ENCODE measurements at regions not wholly inside any gene's neighbourhood (a gene's known extent, or its start where the extent isn't known, plus 50 kb on each side); places are given as distances from the start of the nearest gene placed in this dataset.

DNA sequence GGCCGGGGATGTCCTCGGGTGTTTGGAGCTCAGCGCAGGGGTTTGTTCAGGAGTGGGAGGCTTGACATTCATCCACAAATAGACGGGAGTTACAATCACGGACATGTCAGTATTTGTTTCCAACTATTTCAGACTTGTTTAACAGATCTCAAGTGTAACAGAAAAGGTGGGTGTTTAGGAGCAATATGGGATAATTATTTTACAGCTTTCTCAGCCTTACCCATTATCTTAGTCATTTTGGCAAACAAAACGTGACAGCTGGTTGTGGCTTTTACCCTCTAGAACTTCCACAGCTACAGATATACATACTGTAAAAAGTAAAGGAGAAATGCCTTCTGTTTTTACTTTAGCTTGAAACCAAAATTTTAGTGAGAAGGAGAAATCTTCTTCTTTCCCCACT is 178.7 kb upstream of the TMEM45B start:
- H3K9me3 Mint-ChIP-seq, result no peaks in the 10 kb centered on the region
- no peaks in the 10 kb centered on the region for H3K4me1 Mint-ChIP-seq (ENCODE audit: unreplicated experiment)
- no peak overlapping the region for H3K27ac Mint-ChIP-seq
- H3K27me3 Mint-ChIP-seq, result no peaks in the 10 kb centered on the region
- no peak for DNase-seq (ENCODE audit: extremely low spot score, unreplicated experiment)
- TF ChIP-seq, protein P1, sequence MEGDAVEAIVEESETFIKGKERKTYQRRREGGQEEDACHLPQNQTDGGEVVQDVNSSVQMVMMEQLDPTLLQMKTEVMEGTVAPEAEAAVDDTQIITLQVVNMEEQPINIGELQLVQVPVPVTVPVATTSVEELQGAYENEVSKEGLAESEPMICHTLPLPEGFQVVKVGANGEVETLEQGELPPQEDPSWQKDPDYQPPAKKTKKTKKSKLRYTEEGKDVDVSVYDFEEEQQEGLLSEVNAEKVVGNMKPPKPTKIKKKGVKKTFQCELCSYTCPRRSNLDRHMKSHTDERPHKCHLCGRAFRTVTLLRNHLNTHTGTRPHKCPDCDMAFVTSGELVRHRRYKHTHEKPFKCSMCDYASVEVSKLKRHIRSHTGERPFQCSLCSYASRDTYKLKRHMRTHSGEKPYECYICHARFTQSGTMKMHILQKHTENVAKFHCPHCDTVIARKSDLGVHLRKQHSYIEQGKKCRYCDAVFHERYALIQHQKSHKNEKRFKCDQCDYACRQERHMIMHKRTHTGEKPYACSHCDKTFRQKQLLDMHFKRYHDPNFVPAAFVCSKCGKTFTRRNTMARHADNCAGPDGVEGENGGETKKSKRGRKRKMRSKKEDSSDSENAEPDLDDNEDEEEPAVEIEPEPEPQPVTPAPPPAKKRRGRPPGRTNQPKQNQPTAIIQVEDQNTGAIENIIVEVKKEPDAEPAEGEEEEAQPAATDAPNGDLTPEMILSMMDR (conservative IDR thresholded peaks at IDR 0.05), result no peak
- no peaks in the 10 kb centered on the region for H3K36me3 Mint-ChIP-seq
- H3K4me3 Mint-ChIP-seq, result no peak overlapping the region

DNA sequence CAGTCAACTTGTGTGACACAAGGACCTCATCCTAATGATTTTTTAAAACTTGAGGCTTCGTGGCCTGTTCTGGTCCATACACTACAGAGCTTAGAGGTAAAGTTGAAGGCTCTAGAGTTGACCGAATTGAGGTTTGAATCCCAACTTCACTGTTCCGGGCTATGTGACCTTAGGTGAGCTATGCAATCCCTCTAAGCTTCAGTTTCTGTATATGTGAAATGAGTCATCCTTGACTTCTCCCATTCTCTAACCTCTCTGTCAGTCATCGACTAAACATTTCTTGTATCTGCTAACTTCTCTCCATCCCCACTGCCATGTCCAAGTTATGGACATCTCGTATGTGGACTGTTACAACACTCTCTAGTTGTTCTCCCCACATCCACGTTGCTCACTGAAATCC is 178.2 kb upstream of the TMEM45B start:
- DNase-seq (ENCODE audit: extremely low spot score, unreplicated experiment), result no peak
- Mint-ChIP-seq H3K4me3 (no peak overlapping the region), H3K27ac (no peak overlapping the region), H3K36me3 (no peaks in the 10 kb centered on the region), H3K27me3 (no peaks in the 10 kb centered on the region), H3K4me1 (ENCODE audit: unreplicated experiment) (no peaks in the 10 kb centered on the region), H3K9me3 (no peaks in the 10 kb centered on the region)
- TF ChIP-seq, protein P1 (conservative IDR thresholded peaks at IDR 0.05), result no peak

DNA sequence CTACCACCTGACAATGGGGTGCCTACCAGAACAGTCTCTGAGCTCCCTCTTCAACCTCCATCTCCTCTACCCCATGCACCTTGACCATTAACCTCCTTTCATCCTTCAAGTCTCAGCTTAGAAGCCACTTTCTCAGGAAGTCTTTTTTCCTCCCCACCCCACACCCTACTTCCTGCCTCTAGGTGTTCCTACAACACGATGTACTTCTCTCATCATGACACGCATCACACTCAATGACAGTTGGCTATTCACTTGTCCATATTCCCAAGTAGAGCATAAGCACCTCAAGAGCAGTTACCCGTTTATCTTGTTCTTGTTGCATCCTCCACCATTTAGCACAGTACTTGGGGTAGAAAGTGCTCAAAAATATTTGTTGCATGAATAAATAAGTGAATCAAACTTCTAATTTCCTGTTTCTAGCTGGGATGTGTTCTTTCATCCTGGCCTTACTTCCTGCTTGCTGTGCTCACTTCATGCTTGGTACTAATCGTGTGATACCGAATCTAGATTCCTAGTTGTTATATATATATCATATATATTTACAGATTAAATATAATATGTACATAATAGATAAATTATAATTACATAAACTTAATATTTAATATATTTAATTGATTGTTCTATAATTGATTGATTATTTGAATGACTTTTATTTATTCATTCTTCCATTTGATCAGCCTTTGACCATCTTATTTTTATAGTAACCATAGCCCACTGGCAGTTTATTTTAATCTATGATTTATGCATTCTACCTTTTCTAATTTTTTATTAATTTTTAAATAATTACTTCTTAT is 177.5 kb upstream of the TMEM45B start:
- peaks cover 3% of the 10 kb centered on the region for H3K36me3 Mint-ChIP-seq
- no peaks in the 10 kb centered on the region for H3K4me1 Mint-ChIP-seq (ENCODE audit: unreplicated experiment)
- peaks cover 4% of the 10 kb centered on the region for H3K9me3 Mint-ChIP-seq
- no peak overlapping the region for H3K27ac Mint-ChIP-seq
- H3K4me3 Mint-ChIP-seq, result no peak overlapping the region
- DNase-seq (ENCODE audit: extremely low spot score, unreplicated experiment), result no peak
- H3K27me3 Mint-ChIP-seq, result no peaks in the 10 kb centered on the region
- TF ChIP-seq, protein P1 (conservative IDR thresholded peaks at IDR 0.05), result no peak

DNA sequence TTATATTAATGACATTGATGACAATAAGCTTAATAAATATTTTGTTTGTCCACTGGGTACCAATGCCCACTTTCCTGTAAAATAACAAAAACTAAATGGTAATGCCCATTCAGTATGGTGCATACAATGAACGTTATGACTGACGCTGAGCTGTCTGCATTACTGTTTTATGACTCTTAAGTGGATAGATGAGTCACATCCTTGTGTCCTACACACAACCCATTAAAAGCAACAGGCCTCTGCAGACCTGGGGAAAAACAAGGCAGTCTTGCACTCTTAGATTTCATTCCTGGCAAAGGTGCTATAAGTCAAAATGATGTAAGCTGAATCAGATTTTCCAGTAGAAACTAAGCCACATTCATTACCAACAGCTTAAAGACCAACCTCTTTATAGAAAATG is 176.3 kb upstream of the TMEM45B start:
- Mint-ChIP-seq H3K27me3 (no peaks in the 10 kb centered on the region), H3K4me1 (ENCODE audit: unreplicated experiment) (no peaks in the 10 kb centered on the region), H3K36me3 (peaks cover 4% of the 10 kb centered on the region), H3K4me3 (no peak overlapping the region), H3K9me3 (peaks cover 7% of the 10 kb centered on the region), H3K27ac (no peak overlapping the region)
- no peak for DNase-seq (ENCODE audit: extremely low spot score, unreplicated experiment)
- TF ChIP-seq, protein P1 (conservative IDR thresholded peaks at IDR 0.05), result no peak

DNA sequence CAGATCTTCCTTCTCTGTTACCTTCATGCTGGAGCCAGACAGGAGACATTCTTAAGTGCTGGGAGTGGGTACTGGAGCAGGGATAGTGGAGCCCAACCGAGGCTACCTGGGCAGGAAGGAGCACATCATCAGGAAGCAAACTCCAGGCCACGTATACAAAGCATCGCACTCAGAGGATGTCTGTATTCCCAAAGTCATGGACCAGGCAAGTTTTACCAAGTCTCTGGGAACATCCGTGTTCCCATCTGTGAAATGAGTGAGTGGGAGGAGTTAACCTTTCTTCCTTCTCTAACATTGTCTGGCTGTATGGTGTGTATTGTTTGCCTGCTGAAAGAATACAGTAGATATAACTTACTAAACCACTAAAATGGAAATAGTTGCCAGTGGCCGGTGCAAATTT is 175.0 kb upstream of the TMEM45B start:
- Mint-ChIP-seq H3K27me3 (no peaks in the 10 kb centered on the region), H3K27ac (no peak overlapping the region), H3K4me3 (no peak overlapping the region), H3K9me3 (peaks cover 7% of the 10 kb centered on the region), H3K4me1 (ENCODE audit: unreplicated experiment) (no peaks in the 10 kb centered on the region), H3K36me3 (peaks cover 4% of the 10 kb centered on the region)
- DNase-seq (ENCODE audit: extremely low spot score, unreplicated experiment), result no peak
- TF ChIP-seq, protein P1 (conservative IDR thresholded peaks at IDR 0.05), result no peak
